Liver (tissue), 8 donors: ENCODE measurements at regions not wholly inside any gene's neighbourhood (a gene's known extent, or its start where the extent isn't known, plus 50 kb on each side); places are given as distances from the start of the nearest gene placed in this dataset.

ENCODE experiments used
- DNase-seq: peaks from one replicate; pipeline ENCODE4 v3.0.0-alpha.2; 2017; ENCODE audit warnings: low spot score
- H3K27ac ChIP-seq, 2 donors: one replicate each; pipeline ENCODE4 v1.7.0; 2013; ENCODE audit warnings: inconsistent platforms in 2 of 2, low read length in 2 of 2, control low read depth in 1 of 2, low read depth in 1 of 2, mild to moderate bottlenecking in 1 of 2
- H3K27me3 ChIP-seq, 4 donors: one replicate each; pipeline versions ENCODE4 v1.6.1 to v1.7.0; 2013; ENCODE audit warnings: low read length in 3 of 4, inconsistent platforms in 1 of 4, mild to moderate bottlenecking in 1 of 4, moderate library complexity in 1 of 4; ENCODE audit not compliant: control insufficient read depth in 4 of 4, insufficient read depth in 4 of 4
- H3K36me3 ChIP-seq, 4 donors: one replicate each; pipeline versions ENCODE4 v1.6.1 to v1.7.0; 2013; ENCODE audit warnings: low read length in 3 of 4, mild to moderate bottlenecking in 3 of 4, low read depth in 1 of 4, moderate library complexity in 1 of 4; ENCODE audit not compliant: control insufficient read depth in 4 of 4, insufficient read depth in 3 of 4
- H3K4me1 ChIP-seq, 4 donors: one replicate each; pipeline versions ENCODE4 v1.6.1 to v1.7.0; 2013; ENCODE audit warnings: low read length in 3 of 4, mild to moderate bottlenecking in 3 of 4, moderate library complexity in 1 of 4; ENCODE audit not compliant: control insufficient read depth in 4 of 4, insufficient read depth in 4 of 4
- H3K4me3 ChIP-seq, 3 donors: one replicate each; pipeline versions ENCODE4 v1.6.1 to v1.7.0; 2013; ENCODE audit warnings: low read length in 3 of 3, control low read depth in 1 of 3, low read depth in 1 of 3, mild to moderate bottlenecking in 1 of 3
- H3K9ac ChIP-seq, 2 donors: one replicate each; pipeline ENCODE4 v1.7.0; 2013; ENCODE audit warnings: low read length in 2 of 2, mild to moderate bottlenecking in 2 of 2, moderate library complexity in 2 of 2, control low read depth in 1 of 2, low read depth in 1 of 2
- H3K9me3 ChIP-seq, 4 donors: one replicate each; pipeline versions ENCODE4 v1.6.1 to v1.7.0; 2013; ENCODE audit warnings: low read length in 3 of 4; ENCODE audit not compliant: control insufficient read depth in 4 of 4
- EGR1 ChIP-seq, 2 donors: IDR thresholded peaks; 2 replicates each; pipeline ENCODE4 v1.6.1; 2016 to 2018; ENCODE audit warnings: antibody characterized with exemption in 2 of 2, low read depth in 2 of 2
- FOXA1 ChIP-seq: IDR thresholded peaks from 2 replicates; pipeline ENCODE4 v1.6.1; 2016; ENCODE audit warnings: antibody characterized with exemption
- FOXA2 ChIP-seq: IDR thresholded peaks from 2 replicates; pipeline ENCODE4 v1.6.1; 2016; ENCODE audit warnings: antibody characterized with exemption
- GABPA ChIP-seq, 2 donors: IDR thresholded peaks in 1 of 2; conservative IDR thresholded peaks in 1 of 2; 2 replicates each; pipeline ENCODE4 v1.6.1; 2016; ENCODE audit warnings: antibody characterized with exemption in 2 of 2, mild to moderate bottlenecking in 1 of 2, moderate library complexity in 1 of 2
- HNF4A ChIP-seq, 2 donors: conservative IDR thresholded peaks; 2 replicates each; pipeline ENCODE4 v1.6.1; 2016; ENCODE audit warnings: antibody characterized with exemption in 2 of 2, mild to moderate bottlenecking in 2 of 2
- HNF4G ChIP-seq: IDR thresholded peaks from 2 replicates; pipeline ENCODE4 v1.6.1; 2016; ENCODE audit warnings: antibody characterized with exemption
- JUND ChIP-seq, 2 donors: IDR thresholded peaks; 2 replicates each; pipeline ENCODE4 v1.6.1; 2016; ENCODE audit warnings: antibody characterized with exemption in 2 of 2
- NR2F2 ChIP-seq: IDR thresholded peaks from 2 replicates; pipeline ENCODE4 v1.6.1; 2016; ENCODE audit warnings: antibody characterized with exemption
- RAD21 ChIP-seq, 2 donors: IDR thresholded peaks; 2 replicates each; pipeline ENCODE4 v1.6.1; 2016; ENCODE audit warnings: antibody characterized with exemption in 2 of 2, mild to moderate bottlenecking in 2 of 2
- RXRA ChIP-seq, 2 donors: IDR thresholded peaks; 2 replicates each; pipeline ENCODE4 v1.6.1; 2017 to 2018; ENCODE audit warnings: antibody characterized with exemption in 2 of 2, mild to moderate bottlenecking in 1 of 2
- SP1 ChIP-seq: IDR thresholded peaks from 2 replicates; pipeline ENCODE4 v1.6.1; 2018; ENCODE audit warnings: antibody characterized with exemption, mild to moderate bottlenecking
- TAF1 ChIP-seq: conservative IDR thresholded peaks from 2 replicates; pipeline ENCODE4 v1.6.1; 2016; ENCODE audit warnings: antibody characterized with exemption, mild to moderate bottlenecking
- YY1 ChIP-seq: IDR thresholded peaks from 2 replicates; pipeline ENCODE4 v1.6.1; 2016; ENCODE audit warnings: antibody characterized with exemption, mild to moderate bottlenecking
- WGBS: extraction: QIAGEN DNeasy Blood & Tissue Kit; methylation state at CpG from one replicate; pipeline ENCODE4 v1.1.7; 2013; 5-methylcytosine and 5-hydroxymethylcytosine counted together
- TF ChIP-seq, protein P1 (sequence below): IDR thresholded peaks from 2 replicates; pipeline ENCODE4 v1.6.1; 2016; ENCODE audit warnings: antibody characterized with exemption
- TF ChIP-seq, protein P2 (sequence below): IDR thresholded peaks from 2 replicates; pipeline ENCODE4 v1.6.1; 2016; ENCODE audit warnings: antibody characterized with exemption
- TF ChIP-seq, protein P3 (sequence below): IDR thresholded peaks from 2 replicates; pipeline ENCODE4 v1.6.1; 2016; ENCODE audit warnings: antibody characterized with exemption
- TF ChIP-seq, protein P4 (sequence below): fragments of 150-350 bp; IDR thresholded peaks from 2 replicates; pipeline ENCODE4 v1.5.1; 2017; ENCODE audit warnings: improper control_type of control experiment, low read depth, low read length; ENCODE audit not compliant: missing input control
- TF ChIP-seq, protein P5 (sequence below): IDR thresholded peaks from 2 replicates; pipeline ENCODE4 v1.6.1; 2016; ENCODE audit warnings: antibody characterized with exemption, mild to moderate bottlenecking
- donor health status: healthy.
- donor health status: healthy.
- donor health status: healthy.
- donor health status: healthy.
- donor health status: healthy.

DNA sequence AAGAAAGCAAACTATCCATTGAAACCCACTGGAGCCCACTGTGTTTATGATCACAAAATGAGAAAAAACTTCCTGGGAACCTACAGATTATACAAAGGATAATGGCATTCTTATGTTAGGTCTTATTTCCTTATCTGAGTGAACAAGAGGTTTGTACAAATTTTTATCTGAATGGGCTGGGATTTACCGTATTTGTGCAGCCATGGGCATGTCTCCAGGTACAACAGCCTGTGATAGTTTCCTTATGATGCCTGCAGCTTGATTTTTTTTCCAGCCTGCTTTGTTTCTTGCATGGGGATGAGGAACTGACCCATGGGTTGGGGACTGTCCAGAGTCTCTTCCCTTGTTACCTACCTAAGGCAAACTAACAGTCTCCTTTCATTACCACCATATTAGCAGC, 244.0 kb upstream of the RBMY1B start:
- no peak for TF ChIP-seq YY1
- TF ChIP-seq FOXA2: no peak
- TF ChIP-seq RXRA (IDR thresholded peaks at IDR 0.05): peak in 1 of 2 donors; percentile 8
- TF ChIP-seq, protein P1, sequence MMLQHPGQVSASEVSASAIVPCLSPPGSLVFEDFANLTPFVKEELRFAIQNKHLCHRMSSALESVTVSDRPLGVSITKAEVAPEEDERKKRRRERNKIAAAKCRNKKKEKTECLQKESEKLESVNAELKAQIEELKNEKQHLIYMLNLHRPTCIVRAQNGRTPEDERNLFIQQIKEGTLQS: no peak
- TF ChIP-seq, protein P2, sequence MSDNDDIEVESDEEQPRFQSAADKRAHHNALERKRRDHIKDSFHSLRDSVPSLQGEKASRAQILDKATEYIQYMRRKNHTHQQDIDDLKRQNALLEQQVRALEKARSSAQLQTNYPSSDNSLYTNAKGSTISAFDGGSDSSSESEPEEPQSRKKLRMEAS: peak; percentile 1
- H3K4me1 ChIP-seq: no peaks in the 10 kb centered on the region
- H3K9me3 ChIP-seq: no peaks in the 10 kb centered on the region
- H3K36me3 ChIP-seq: no peaks in the 10 kb centered on the region
- 11% methylated on average over 1 of the region's 1 CpG for WGBS
- DNase-seq: no peak
- no peaks in the 10 kb centered on the region for H3K27me3 ChIP-seq
- no peak overlapping the region for H3K9ac ChIP-seq
- H3K4me3 ChIP-seq: no peak overlapping the region
- no peak overlapping the region for H3K27ac ChIP-seq

DNA sequence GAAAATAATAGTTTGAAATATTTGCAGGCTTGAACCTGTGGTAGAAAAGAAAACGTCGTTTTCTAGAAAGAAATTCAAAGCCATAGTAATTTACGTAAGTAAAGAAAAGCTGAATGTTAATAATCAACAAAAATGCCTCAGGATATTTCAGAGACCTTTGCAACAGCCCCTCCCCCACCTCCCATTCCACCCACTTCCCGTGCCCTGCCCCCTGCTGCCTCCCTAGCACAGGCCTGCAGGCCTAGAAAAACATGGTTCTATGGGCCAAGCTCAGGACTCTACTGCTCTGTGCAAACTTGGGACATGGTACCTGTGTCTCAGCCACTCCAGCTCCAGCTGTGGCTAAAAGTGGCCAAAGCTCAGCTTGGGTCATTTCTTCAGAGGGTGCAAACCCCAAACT, 223.4 kb upstream of the RBMY1B start:
- DNase-seq: no peak
- 36% methylated on average over 4 of the region's 4 CpGs for WGBS
- H3K27ac ChIP-seq: no peak overlapping the region

More for the DNA sequence above, 223.4 kb upstream of the RBMY1B start:
- Histone ChIP-seq H3K9ac (no peak overlapping the region), H3K4me1 (no peaks in the 10 kb centered on the region), H3K27me3 (no peaks in the 10 kb centered on the region), H3K9me3 (no peaks in the 10 kb centered on the region), H3K36me3 (no peaks in the 10 kb centered on the region), H3K4me3 (no peak overlapping the region)
- TF ChIP-seq, protein P3, sequence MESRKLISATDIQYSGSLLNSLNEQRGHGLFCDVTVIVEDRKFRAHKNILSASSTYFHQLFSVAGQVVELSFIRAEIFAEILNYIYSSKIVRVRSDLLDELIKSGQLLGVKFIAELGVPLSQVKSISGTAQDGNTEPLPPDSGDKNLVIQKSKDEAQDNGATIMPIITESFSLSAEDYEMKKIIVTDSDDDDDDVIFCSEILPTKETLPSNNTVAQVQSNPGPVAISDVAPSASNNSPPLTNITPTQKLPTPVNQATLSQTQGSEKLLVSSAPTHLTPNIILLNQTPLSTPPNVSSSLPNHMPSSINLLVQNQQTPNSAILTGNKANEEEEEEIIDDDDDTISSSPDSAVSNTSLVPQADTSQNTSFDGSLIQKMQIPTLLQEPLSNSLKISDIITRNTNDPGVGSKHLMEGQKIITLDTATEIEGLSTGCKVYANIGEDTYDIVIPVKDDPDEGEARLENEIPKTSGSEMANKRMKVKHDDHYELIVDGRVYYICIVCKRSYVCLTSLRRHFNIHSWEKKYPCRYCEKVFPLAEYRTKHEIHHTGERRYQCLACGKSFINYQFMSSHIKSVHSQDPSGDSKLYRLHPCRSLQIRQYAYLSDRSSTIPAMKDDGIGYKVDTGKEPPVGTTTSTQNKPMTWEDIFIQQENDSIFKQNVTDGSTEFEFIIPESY: no peak
- TF ChIP-seq HNF4A (conservative IDR thresholded peaks at IDR 0.05): no peak
- no peak for TF ChIP-seq FOXA1
- TF ChIP-seq, protein P2: no peak
- TF ChIP-seq RXRA (IDR thresholded peaks at IDR 0.05): no peak
- no peak for TF ChIP-seq TAF1
- TF ChIP-seq EGR1 (IDR thresholded peaks at IDR 0.05; ENCODE audit: low read depth in 2 of 2): no peak
- TF ChIP-seq, protein P4, sequence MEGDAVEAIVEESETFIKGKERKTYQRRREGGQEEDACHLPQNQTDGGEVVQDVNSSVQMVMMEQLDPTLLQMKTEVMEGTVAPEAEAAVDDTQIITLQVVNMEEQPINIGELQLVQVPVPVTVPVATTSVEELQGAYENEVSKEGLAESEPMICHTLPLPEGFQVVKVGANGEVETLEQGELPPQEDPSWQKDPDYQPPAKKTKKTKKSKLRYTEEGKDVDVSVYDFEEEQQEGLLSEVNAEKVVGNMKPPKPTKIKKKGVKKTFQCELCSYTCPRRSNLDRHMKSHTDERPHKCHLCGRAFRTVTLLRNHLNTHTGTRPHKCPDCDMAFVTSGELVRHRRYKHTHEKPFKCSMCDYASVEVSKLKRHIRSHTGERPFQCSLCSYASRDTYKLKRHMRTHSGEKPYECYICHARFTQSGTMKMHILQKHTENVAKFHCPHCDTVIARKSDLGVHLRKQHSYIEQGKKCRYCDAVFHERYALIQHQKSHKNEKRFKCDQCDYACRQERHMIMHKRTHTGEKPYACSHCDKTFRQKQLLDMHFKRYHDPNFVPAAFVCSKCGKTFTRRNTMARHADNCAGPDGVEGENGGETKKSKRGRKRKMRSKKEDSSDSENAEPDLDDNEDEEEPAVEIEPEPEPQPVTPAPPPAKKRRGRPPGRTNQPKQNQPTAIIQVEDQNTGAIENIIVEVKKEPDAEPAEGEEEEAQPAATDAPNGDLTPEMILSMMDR: no peak
- TF ChIP-seq FOXA2: no peak
- TF ChIP-seq GABPA (IDR thresholded peaks at IDR 0.05 in 1 of 2, conservative IDR thresholded peaks at IDR 0.05 in 1 of 2): no peak
- no peak for TF ChIP-seq JUND (IDR thresholded peaks at IDR 0.05)
- TF ChIP-seq HNF4G: no peak
- no peak for TF ChIP-seq SP1
- TF ChIP-seq, protein P5, sequence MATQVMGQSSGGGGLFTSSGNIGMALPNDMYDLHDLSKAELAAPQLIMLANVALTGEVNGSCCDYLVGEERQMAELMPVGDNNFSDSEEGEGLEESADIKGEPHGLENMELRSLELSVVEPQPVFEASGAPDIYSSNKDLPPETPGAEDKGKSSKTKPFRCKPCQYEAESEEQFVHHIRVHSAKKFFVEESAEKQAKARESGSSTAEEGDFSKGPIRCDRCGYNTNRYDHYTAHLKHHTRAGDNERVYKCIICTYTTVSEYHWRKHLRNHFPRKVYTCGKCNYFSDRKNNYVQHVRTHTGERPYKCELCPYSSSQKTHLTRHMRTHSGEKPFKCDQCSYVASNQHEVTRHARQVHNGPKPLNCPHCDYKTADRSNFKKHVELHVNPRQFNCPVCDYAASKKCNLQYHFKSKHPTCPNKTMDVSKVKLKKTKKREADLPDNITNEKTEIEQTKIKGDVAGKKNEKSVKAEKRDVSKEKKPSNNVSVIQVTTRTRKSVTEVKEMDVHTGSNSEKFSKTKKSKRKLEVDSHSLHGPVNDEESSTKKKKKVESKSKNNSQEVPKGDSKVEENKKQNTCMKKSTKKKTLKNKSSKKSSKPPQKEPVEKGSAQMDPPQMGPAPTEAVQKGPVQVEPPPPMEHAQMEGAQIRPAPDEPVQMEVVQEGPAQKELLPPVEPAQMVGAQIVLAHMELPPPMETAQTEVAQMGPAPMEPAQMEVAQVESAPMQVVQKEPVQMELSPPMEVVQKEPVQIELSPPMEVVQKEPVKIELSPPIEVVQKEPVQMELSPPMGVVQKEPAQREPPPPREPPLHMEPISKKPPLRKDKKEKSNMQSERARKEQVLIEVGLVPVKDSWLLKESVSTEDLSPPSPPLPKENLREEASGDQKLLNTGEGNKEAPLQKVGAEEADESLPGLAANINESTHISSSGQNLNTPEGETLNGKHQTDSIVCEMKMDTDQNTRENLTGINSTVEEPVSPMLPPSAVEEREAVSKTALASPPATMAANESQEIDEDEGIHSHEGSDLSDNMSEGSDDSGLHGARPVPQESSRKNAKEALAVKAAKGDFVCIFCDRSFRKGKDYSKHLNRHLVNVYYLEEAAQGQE: no peak
- TF ChIP-seq YY1: no peak
- no peak for TF ChIP-seq RAD21 (IDR thresholded peaks at IDR 0.05)
- no peak for TF ChIP-seq NR2F2
- TF ChIP-seq, protein P1: no peak
